ENCODE measurements at regions not wholly inside any gene's neighbourhood (a gene's known extent, or its start where the extent isn't known, plus 50 kb on each side); places are given as distances from the start of the nearest gene placed in this dataset.
"Not testable (repeated sequence)": the region's sequence is repeated elsewhere in the genome, so short reads cannot be mapped to it uniquely, and the experiment has no call there.

GRCh38 chr4:121575392-121575791 lies 121.4 kb downstream of the ANXA5 start:
- not testable (repeated sequence) for TF ChIP-seq CTCF (CRISPR knock-in tag; IDR thresholded peaks at IDR 0.05); SOX6 (IDR thresholded peaks at IDR 0.05); SOX6 (CRISPR knock-in tag; IDR thresholded peaks at IDR 0.05); CSRNP1 (CRISPR knock-in tag; IDR thresholded peaks at IDR 0.05); NFE2L2 (IDR thresholded peaks at IDR 0.05; ENCODE audit: low read length)
